ENCODE measurements at regions not wholly inside any gene's neighbourhood (a gene's known extent, or its start where the extent isn't known, plus 50 kb on each side); places are given as distances from the start of the nearest gene placed in this dataset.

DNA sequence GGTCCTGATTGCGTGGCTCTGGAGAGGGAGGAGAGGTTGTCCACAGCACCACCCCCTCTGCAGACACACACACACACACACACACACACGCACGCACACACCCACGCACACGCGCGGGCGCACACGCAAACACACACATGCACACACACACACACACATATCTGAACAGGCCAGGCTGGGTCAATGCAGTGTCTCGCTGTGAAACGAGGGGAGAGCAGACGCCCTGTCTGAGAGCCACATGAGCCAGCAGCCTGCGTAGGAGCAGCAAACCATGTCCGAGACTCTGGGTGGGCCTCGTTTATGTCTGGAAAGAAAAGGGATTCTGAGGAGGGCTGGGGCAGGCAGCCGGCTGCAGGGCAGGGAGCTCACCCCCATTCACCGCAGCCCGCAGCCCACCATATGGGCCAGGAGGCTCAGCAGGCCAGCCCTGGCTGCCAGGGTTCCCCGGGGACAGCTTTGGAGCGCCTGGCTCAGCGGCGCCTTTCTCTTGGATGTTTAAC is 93.3 kb upstream of the TNRC6C start:
- no peak for DNase-seq (ENCODE audit: extremely low read depth, low read depth, low spot score)

DNA sequence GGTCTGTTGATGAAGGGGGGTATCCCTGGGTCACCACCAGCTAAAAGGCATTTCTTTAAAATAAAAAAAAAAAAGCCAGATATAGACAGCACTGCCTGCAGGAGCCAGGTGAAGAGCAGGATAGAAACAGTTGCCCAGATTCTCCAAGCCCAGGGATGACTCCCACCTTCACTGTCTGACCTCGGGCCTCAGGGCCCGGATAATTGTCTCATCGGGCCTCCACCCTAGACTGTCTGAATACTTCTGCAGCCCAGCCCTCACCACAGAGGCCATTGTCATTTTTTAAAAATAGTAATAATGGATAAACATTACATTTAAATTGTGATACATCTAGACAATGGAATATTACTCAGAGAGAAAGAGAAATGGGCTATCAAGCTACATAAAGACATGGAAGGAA is 92.8 kb upstream of the TNRC6C start:
- DNase-seq (ENCODE audit: extremely low read depth, low read depth, low spot score), result no peak

DNA sequence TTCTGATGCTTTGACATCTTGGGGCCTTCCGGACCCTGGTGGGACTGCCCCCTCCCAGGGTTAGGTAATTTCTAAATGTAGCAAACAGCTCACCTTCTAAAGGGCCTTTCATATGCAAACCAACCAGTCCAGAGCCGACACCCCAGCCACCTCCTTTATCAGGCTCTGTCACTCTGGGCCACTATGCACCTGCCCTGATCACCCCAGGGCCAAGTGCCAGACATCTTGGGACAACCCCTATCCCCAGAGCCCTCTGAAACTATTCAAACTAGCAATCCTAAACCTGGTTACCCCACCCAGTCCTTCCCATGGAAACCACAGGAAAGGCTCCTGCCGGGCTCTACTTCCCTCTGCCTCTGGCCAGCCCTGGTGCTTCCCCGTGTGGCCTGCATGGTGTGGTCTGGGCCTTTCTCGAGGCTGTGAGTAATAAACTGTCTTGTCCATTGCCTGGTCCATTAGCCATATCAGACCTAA is 91.2 kb upstream of the TNRC6C start:
- DNase-seq (ENCODE audit: extremely low read depth, low read depth, low spot score), result no peak

DNA sequence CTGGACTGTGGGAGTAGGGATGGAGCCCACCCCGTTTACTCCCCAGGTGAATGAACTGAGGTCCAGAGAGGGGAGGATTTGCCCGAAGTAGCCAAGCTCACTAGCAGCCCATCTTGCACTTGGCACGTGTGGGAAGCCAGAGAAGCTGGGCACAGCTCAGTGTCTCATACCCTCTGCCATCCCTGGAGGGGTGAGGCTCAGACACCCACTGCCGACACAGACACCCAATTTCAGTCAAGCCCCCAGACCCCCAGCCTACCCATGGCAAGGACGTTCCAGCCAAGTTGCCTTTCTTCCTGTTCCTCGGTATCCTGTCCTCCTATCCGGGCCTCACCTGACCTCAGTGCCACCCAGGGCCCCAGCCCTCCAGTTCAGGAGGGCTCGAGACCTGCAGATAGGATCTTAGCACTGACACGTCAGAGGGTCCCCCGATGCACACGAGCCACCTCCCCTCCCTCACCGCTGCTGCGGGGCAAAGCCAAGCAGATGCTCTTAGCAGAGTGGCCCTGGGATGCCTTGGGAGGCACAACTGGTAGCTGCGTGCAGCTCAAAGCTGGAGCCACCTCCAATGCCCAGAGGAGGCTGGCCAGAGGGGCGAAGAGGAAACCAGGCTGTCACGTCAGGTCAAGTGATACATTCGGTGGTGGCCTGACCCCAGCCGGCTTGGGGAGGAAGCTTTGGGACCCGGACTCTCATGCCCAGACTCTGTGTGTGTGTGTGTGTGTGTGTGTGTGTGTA is 90.4 kb upstream of the TNRC6C start:
- DNase-seq (ENCODE audit: extremely low read depth, low read depth, low spot score), result no peak

DNA sequence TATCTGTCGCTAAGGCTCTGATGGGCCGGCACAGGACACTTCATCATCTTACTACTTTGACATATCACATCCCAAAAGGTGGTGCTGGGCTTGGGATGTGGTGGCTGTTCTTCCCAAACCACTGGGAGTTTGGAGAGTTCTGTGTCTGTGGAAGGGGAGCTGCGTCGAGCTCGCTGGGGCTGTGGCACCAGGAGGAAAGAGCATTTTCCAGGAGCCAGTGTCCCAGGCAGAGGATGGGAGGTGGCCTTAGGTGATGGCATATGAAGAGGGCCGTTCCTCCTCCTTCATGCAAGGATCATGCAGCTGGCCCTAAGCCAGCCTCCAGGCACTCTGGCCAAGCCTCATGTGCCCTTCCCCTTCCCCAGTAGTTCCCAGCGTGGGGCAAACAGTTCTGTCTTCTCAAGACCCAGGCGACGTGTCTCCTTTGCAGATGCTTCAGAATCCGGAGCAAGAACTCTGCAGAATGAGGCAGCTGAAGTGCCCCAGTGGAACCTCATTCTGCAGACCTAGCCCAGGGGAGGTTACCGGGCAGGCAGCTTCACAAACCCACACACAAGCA is 89.4 kb upstream of the TNRC6C start:
- no peak for DNase-seq (ENCODE audit: extremely low read depth, low read depth, low spot score)

DNA sequence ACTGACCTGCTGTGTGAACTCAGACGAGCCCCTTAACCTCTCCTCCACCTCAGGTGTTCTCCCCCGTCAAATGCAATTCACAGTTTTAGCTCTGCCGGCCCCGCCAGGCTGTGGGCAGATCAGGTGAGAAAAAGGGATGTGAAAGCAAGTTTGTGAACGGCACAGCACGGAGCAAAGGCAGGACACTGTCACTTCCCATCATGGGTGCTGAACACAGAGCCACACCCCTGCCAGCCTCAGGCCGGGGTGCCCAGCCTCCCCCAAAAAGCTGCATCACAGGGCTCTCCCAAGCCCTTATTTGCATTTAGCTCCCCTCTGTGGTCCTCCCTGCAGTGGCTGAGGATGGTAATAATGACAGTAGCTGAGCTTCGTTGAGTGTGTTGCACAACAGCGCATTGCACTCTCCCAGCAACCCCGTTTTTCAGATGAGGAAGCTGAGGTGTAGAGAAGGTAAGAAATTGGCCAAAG is 88.8 kb upstream of the TNRC6C start:
- no peak for DNase-seq (ENCODE audit: extremely low read depth, low read depth, low spot score)

DNA sequence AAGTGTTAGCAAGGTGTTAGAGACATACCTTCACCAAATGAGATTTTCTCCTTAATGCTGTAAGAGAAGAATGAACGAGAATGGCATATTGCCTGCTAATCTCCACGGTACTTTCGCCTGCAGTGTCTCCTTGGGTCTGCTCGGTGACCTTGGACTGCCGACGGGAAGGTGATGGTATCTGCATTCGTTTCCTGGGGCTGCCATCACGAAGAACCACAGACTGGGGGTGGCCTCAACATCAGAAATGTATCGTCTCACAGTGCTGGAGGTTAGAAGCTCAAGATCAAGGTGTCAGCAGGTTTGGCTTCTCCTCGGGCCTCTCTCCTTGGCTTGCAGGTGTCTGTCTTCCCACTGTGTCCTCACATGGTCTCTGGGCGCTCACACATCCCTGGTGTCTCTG is 86.3 kb upstream of the TNRC6C start:
- DNase-seq (ENCODE audit: extremely low read depth, low read depth, low spot score), result no peak

DNA sequence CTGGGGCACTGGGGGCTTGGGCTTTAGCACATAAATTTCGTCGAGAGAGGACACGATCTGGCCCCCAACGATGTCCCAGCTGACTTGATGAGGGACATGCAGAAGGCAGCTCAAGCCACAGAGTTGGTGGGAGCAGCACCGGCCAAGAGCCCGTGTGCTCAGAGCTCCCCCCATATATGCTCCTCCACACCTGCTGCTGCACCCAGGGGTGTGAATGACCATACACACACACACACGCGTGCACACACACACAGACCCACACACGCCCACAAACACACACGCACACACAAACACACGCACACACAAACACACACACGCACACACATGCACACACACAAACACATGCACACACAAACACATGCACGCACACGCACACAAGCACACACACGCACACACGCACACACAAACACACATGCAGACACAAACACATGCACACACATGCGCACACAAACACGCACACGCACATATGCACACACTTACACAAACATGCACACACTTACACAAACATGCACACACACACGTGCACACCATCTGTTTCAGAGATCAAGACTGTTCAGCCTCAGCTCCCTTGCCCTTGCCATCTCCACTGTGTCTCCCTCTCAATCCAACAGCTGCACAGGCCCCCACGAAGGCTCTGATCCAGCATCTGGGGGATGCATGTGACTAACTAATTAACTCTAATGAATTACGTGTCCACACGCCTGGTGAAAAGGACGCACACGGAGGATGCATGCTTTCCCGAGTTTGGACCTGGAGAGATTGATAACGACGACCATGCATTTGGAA is 85.6 kb upstream of the TNRC6C start:
- no peak for DNase-seq (ENCODE audit: extremely low read depth, low read depth, low spot score)

DNA sequence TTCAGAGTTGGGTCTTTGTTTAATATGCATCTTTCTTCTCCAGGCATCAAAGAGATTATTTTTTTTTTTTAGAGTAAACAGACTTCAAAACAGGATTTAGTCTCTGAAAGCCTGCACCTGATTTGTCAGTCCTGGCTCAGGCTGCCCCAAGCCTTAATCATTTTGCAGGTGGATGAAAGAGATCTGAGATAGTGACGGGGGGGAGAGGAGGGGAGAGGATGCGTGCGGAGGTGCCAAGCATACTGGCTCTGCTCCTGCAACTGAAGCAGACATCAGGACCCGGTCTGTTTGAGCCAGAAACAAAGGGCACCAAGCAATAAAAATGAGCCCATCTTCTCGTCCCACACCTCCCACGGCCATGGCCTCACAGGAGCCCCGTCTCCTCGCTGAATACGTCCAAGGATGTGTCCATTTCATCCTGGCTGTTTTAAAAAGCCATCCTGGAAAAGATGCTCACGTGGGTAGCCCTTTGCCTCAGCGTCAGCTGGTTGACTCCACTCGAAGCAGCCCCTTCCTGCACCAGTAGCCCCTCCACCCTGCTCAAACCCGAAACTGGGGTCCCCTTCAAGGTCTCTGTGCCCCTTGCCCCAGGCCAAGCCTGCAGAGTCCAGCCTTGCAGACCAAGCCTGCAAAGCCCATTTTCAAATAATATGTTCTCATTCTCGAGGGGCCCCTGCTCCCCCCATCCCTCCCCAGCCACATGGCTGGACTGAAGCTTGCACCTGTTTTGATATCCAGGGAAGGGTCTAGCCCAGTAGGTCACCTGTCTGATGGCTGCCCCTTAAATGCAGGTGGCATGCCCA is 84.8 kb upstream of the TNRC6C start:
- DNase-seq (ENCODE audit: extremely low read depth, low read depth, low spot score), result no peak

DNA sequence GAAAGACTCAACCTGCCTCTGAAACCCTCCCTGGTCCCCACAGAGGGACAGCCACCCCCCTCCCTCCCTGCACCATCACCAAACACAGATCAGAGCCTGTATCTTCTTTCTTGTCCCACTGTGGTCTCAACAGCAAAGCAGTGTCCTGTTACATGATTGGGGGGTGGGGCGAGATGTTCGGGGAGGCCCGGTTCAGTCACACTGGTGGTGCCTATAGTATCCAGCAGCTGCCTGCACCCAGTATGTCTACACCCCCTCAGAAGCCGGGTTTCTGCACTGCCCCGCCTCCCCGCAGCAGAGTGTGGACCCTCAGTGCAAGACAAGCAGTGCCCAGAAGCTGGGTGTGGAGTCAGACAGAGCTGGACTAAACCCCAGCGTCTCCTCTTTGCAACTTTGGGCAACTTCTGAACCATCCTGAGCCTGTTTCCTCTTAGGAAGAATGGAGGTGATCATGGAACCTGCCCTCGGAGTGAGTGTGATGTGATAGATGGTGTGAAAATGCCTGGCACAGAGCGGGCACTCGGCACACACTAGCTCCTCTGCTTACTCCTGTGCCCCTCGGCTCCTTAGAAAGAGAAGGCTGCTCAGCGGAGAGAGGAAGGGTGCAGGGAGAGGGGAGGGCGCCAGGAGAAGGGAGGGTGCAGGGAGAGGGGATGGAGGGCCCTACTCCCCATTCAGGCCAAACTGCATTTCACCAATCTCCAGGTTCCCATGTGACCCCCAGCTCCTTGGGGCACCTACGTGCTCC is 84.0 kb upstream of the TNRC6C start:
- no peak for DNase-seq (ENCODE audit: extremely low read depth, low read depth, low spot score)

DNA sequence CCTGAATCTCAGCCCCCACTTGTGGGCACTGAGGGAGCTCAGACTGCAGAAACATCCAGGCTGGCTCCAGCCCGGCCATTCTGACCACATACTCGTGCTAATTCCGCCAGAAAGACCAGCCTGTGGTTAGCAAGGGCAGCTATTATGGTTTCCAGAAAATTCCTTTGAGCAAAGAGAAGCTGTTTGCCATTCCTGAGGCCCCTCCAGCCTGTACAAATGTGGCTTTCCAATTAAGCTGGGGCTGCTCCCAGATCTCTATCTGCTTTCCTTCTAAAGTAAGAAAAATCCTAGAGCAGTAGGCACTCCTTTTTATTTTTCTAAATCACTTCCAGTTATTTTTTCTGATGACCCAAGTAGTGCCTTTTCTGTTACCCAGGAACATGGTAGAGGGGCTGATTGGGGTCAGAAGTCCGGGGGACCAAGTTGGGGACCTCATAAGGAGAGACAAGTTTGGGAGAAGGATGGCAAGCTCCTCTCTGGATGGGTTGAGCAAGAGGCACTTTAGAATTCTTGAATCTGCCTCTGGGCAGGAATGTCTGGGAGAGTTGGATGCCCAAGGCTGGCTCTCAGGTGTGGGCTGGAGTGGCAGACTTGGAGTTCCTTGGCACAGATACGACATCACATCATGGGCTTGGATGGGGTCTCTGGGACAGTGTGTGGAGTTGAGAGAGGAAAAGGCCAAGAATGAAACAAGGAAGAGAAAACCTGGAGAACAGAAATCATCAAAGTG is 83.3 kb upstream of the TNRC6C start:
- no peak for DNase-seq (ENCODE audit: extremely low read depth, low read depth, low spot score)

DNA sequence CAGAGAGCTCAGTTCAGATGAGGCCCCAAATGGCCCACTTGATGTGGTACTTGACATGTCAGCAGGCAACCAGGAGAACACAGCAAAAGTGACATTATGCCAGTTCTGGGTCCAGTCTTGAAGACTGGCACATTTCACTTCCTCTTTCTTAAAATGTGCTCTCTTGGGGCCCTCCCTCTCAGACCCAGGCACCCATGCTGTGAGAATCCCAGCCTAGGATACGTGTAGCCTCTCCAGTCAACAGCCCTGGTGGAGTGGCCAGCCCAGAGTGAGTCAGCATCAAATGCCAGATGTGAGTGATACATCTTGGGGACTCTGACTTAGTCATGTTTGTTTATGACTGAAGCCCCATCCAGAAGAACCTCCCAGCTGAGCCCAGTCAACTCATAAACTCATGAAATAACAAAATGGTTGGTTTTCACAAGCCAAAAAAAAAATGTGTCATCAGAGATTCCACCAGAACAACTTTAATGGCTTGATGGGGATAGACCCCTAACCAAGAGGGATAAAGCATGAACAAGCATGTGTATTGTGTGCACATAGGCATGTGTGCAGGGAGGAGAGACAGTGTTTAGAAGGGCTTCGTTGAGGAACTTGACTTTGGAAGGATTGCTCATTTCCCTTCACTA is 82.5 kb upstream of the TNRC6C start:
- no peak for DNase-seq (ENCODE audit: extremely low read depth, low read depth, low spot score)

DNA sequence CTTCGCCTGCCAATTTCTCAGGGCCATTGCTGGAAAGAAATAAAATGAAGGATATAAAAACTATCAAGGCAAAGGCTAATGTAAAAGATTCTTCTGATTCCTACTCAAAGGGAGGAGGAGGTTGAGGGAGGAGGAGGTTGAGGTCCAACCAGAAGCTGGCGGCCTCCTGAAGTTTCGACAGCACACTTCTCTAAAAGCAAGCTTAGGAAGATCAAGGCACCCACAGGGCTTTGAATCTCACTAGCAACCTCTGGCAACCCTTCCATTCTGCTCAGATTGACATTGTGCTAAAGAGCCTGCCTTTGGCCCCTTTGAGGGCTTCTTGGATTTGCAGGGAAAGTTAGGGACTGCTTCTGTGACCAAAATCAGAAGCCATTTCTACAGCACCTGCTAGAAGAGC is 81.5 kb upstream of the TNRC6C start:
- no peak for DNase-seq (ENCODE audit: extremely low read depth, low read depth, low spot score)

DNA sequence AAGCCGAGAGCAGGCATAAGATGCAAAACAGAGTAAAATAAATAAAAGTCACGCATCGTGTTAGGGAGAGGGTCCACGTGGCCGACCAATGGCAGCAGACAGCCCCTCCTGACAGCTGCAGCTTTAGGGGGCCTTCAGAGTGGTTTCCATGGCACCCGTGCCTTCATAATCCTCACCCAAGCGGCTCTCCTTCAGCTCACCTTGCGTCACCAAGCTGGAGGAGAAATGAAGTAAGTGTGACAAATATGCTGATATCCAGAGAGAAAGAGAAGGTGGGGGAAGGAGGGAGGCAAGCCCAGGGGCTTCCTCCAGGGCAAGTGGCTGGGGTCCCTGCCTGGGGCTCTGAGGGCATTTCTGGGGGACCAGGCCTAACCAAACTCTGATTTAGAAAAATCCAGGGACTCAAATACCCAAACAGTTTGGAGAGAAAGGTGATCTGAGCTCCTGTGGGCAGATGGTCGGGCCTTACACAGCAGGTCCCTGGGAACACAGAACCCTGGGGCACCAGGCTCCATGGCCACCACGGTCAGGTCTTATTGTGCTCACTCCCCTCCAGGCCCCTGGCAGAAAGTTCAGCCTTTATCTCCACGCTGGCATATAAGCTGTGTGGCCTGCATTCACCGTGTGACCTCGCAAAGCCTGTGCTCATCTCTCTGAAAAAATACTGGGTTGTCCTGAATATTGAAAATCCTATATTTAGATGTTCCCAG is 80.7 kb upstream of the TNRC6C start:
- DNase-seq (ENCODE audit: extremely low read depth, low read depth, low spot score), result no peak

DNA sequence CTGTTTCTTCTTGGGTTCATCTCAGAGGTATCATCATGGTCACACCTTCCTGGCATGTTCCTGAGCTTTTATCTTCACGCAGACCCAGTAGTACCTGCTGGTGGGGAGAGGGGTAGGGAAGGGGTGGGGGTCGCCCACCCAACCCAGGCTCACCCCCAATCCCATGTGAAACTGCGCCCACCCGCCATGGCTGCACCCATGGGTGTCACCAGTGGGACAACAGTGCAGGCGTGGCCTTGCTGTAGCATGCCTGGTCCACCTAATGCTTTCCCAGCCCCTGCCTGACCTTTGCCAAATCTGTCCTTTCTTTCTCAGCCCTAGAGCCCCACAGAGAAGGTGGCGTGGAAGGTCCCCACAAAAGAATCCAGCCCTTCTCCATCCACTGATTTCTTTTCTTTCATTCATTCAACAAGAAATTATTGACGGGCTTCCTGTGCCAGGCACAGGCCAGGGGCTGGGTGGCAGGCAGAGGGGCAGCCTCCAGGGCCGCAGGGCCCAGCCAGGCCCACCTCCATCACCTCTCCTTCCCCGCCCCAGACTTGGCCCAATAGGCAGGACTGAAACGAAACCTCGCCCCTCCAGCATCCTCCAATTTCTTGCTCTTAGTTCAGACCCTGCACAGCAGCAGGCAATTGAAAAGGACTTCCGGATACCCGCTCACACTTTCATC is 79.1 kb upstream of the TNRC6C start:
- no peak for DNase-seq (ENCODE audit: extremely low read depth, low read depth, low spot score)

DNA sequence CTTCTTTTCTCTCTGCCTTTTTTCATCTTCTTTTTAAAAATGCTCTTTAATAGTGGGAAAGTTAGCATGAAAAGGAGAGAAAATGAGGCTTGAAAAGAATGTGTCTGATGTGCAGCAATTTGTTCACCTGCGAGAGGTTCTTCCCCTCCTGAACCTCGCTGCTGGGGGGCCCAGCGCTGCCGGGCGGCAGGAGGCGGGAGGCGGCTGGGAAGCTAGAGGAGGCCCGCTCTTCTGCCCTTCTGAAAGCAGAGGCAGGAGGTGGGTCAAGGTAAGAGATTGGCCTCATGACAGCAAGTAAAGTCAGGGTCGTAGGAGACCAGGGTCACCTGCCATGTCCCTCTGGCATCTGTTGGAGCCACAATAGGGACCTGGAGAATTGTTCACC is 78.6 kb upstream of the TNRC6C start:
- no peak for DNase-seq (ENCODE audit: extremely low read depth, low read depth, low spot score)

DNA sequence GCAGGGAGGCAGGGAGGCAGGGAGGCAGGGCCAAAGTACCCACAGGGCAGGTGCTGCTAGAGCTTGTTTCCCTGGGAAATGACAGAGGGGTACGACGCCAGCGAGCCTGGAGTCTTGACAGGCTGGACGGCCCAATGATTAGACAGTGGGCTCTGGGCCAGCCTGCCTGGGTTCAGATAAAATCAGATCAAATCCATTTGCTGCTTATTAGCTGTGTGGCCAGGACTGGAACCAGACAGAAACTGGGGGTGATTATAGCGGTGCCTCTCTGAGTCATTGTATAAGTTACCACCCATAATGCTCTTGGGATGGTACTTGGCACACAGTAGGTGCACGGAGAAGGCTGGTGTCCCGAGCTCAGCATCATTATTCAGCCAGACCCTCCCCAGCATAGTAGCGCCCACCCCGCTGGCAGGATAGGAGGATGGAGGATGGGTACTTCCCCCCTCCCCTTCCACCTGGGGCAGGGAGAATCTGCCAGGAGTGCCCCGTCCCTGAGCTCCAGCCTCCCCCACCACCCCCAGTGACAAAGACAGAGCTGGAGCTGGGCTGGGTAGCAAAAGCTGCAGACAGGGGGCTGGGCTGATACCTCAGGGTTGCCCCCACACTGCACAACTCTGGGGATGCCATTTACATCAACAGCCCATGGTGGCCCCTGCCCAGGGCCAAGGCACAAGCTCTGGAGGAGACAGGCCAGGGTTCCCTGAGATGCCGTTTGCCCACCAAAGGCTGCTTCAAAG is 77.6 kb upstream of the TNRC6C start:
- no peak for DNase-seq (ENCODE audit: extremely low read depth, low read depth, low spot score)

Measured in glomerular endothelial cell (primary cell).